Activated CD4-positive, alpha-beta memory T cell treated with anti-CD3 and anti-CD28 coated beads, Interleukin-2, amount 10 ng/mL, durations not matched to agents 7 days and 5 days (primary cell): ENCODE measurements at regions not wholly inside any gene's neighbourhood (a gene's known extent, or its start where the extent isn't known, plus 50 kb on each side); places are given as distances from the start of the nearest gene placed in this dataset.

ENCODE experiments used
- CTCF ChIA-PET: fragments of 350-600 bp; sonication (Branson Sonifier 250); formaldehyde crosslinking; loops from one replicate; lab custom pipeline; 2021; ENCODE audit warnings: antibody characterized with exemption, inconsistent platforms; lab: Charles Lee
- POLR2A ChIA-PET: fragments of 350-600 bp; sonication (Branson Sonifier 250); formaldehyde crosslinking; loops from one replicate; lab custom pipeline; 2021; ENCODE audit warnings: antibody characterized with exemption; lab: Charles Lee
- DNase-seq: peaks from one replicate; pipeline ENCODE4 v3.0.0-alpha.2; 2020
- H3K27ac Mint-ChIP-seq: one replicate; pipeline ENCODE4 v1.8.0; 2021; ENCODE audit warnings: mild to moderate bottlenecking, mixed read lengths
- H3K27me3 Mint-ChIP-seq: one replicate; pipeline ENCODE4 v1.8.0; 2021; ENCODE audit warnings: mixed read lengths
- H3K36me3 Mint-ChIP-seq: one replicate; pipeline ENCODE4 v1.8.0; 2021; ENCODE audit warnings: low read depth, mixed read lengths
- H3K4me1 Mint-ChIP-seq: one replicate; pipeline ENCODE4 v1.8.0; 2021; ENCODE audit warnings: mixed read lengths
- H3K4me3 Mint-ChIP-seq: one replicate; pipeline ENCODE4 v1.8.0; 2021; ENCODE audit warnings: mild to moderate bottlenecking, mixed read lengths
- H3K9me3 Mint-ChIP-seq: one replicate; pipeline ENCODE4 v1.8.0; 2021; ENCODE audit warnings: mixed read lengths

- ChIA-PET POLR2A (no interaction called here), CTCF (no interaction called here)
- Mint-ChIP-seq H3K36me3 (no peaks in the 10 kb centered on the region), H3K4me3 (no peak overlapping the region), H3K4me1 (no peaks in the 10 kb centered on the region), H3K9me3 (peaks cover 2% of the 10 kb centered on the region), H3K27ac (no peak overlapping the region), H3K27me3 (no peaks in the 10 kb centered on the region)
- DNase-seq = no peak
These were observed 275.4 kb downstream of the GLRX3 start for GRCh38 chr10:130411496-130412085.

- ChIA-PET CTCF (no interaction called here), POLR2A (no interaction called here)
- no peaks in the 10 kb centered on the region for H3K36me3 Mint-ChIP-seq
- no peaks in the 10 kb centered on the region for H3K4me1 Mint-ChIP-seq
- no peak overlapping the region for H3K27ac Mint-ChIP-seq
- no peak for DNase-seq
- peaks cover 2% of the 10 kb centered on the region for H3K9me3 Mint-ChIP-seq
- no peak overlapping the region for H3K4me3 Mint-ChIP-seq
- H3K27me3 Mint-ChIP-seq = no peaks in the 10 kb centered on the region
These were observed 276.1 kb downstream of the GLRX3 start for GRCh38 chr10:130412317-130412716.

- H3K4me1 Mint-ChIP-seq = no peaks in the 10 kb centered on the region
- H3K4me3 Mint-ChIP-seq = no peak overlapping the region
- no peaks in the 10 kb centered on the region for H3K36me3 Mint-ChIP-seq
- no peaks in the 10 kb centered on the region for H3K9me3 Mint-ChIP-seq
- POLR2A ChIA-PET = no interaction called here
- no peak for DNase-seq
- CTCF ChIA-PET = no interaction called here
- no peak overlapping the region for H3K27ac Mint-ChIP-seq
- H3K27me3 Mint-ChIP-seq = no peaks in the 10 kb centered on the region
These were observed 280.4 kb downstream of the GLRX3 start for GRCh38 chr10:130416334-130417150.

- Mint-ChIP-seq H3K27me3 (no peaks in the 10 kb centered on the region), H3K9me3 (no peaks in the 10 kb centered on the region), H3K27ac (no peak overlapping the region), H3K4me1 (no peaks in the 10 kb centered on the region), H3K36me3 (no peaks in the 10 kb centered on the region), H3K4me3 (no peak overlapping the region)
- DNase-seq = no peak
- POLR2A ChIA-PET = no interaction called here
- CTCF ChIA-PET = no interaction called here
These were observed 282.5 kb downstream of the GLRX3 start for GRCh38 chr10:130418731-130419130.

GRCh38 chr10:130421909-130422308 lies 285.7 kb downstream of the GLRX3 start:
- H3K4me1 Mint-ChIP-seq = no peaks in the 10 kb centered on the region
- H3K27me3 Mint-ChIP-seq = no peaks in the 10 kb centered on the region
- ChIA-PET CTCF (no interaction called here), POLR2A (no interaction called here)
- H3K36me3 Mint-ChIP-seq = no peaks in the 10 kb centered on the region
- no peak for DNase-seq
- H3K27ac Mint-ChIP-seq = no peak overlapping the region
- H3K9me3 Mint-ChIP-seq = no peaks in the 10 kb centered on the region
- no peak overlapping the region for H3K4me3 Mint-ChIP-seq

- CTCF ChIA-PET = no interaction called here
- H3K27ac Mint-ChIP-seq = no peak overlapping the region
- H3K4me3 Mint-ChIP-seq = no peak overlapping the region
- H3K27me3 Mint-ChIP-seq = no peaks in the 10 kb centered on the region
- no peak for DNase-seq
- no peaks in the 10 kb centered on the region for H3K9me3 Mint-ChIP-seq
- POLR2A ChIA-PET = no interaction called here
- no peaks in the 10 kb centered on the region for H3K36me3 Mint-ChIP-seq
- H3K4me1 Mint-ChIP-seq = no peaks in the 10 kb centered on the region
These were observed 286.5 kb downstream of the GLRX3 start for GRCh38 chr10:130422366-130423324.

- no peaks in the 10 kb centered on the region for H3K36me3 Mint-ChIP-seq
- no peaks in the 10 kb centered on the region for H3K27me3 Mint-ChIP-seq
- H3K4me3 Mint-ChIP-seq = no peak overlapping the region
- no peak overlapping the region for H3K27ac Mint-ChIP-seq
- ChIA-PET POLR2A (no interaction called here), CTCF (no interaction called here)
- no peaks in the 10 kb centered on the region for H3K9me3 Mint-ChIP-seq
- no peaks in the 10 kb centered on the region for H3K4me1 Mint-ChIP-seq
- no peak for DNase-seq
These were observed 287.5 kb downstream of the GLRX3 start for GRCh38 chr10:130423455-130424305.

- H3K4me1 Mint-ChIP-seq = no peaks in the 10 kb centered on the region
- POLR2A ChIA-PET = no interaction called here
These were observed 288.2 kb downstream of the GLRX3 start for GRCh38 chr10:130424418-130424817.

GRCh38 chr10:130425169-130425568 lies 289.0 kb downstream of the GLRX3 start:
- Mint-ChIP-seq H3K4me3 (no peak overlapping the region), H3K9me3 (no peaks in the 10 kb centered on the region), H3K27ac (no peak overlapping the region), H3K4me1 (no peaks in the 10 kb centered on the region), H3K36me3 (no peaks in the 10 kb centered on the region), H3K27me3 (no peaks in the 10 kb centered on the region)
- CTCF ChIA-PET = no interaction called here
- no peak for DNase-seq
- POLR2A ChIA-PET = no interaction called here

More at GRCh38 chr10:130424418-130424817, 288.2 kb downstream of the GLRX3 start:
- DNase-seq = no peak
- H3K9me3 Mint-ChIP-seq = no peaks in the 10 kb centered on the region
- no peaks in the 10 kb centered on the region for H3K27me3 Mint-ChIP-seq
- no peaks in the 10 kb centered on the region for H3K36me3 Mint-ChIP-seq
- no peak overlapping the region for H3K27ac Mint-ChIP-seq
- H3K4me3 Mint-ChIP-seq = no peak overlapping the region
- CTCF ChIA-PET = no interaction called here

- no peaks in the 10 kb centered on the region for H3K4me1 Mint-ChIP-seq
- no peaks in the 10 kb centered on the region for H3K36me3 Mint-ChIP-seq
- H3K27ac Mint-ChIP-seq = no peak overlapping the region
- ChIA-PET CTCF (no interaction called here), POLR2A (no interaction called here)
- H3K4me3 Mint-ChIP-seq = no peak overlapping the region
- no peak for DNase-seq
- no peaks in the 10 kb centered on the region for H3K27me3 Mint-ChIP-seq
- no peaks in the 10 kb centered on the region for H3K9me3 Mint-ChIP-seq
These were observed 289.8 kb downstream of the GLRX3 start for GRCh38 chr10:130425881-130426435.

- H3K9me3 Mint-ChIP-seq = no peaks in the 10 kb centered on the region
These were observed 291.1 kb downstream of the GLRX3 start for GRCh38 chr10:130427216-130427722.

GRCh38 chr10:130428936-130429335 lies 292.7 kb downstream of the GLRX3 start:
- Mint-ChIP-seq H3K27ac (no peak overlapping the region), H3K4me1 (no peaks in the 10 kb centered on the region), H3K4me3 (no peak overlapping the region), H3K36me3 (no peaks in the 10 kb centered on the region), H3K9me3 (no peaks in the 10 kb centered on the region), H3K27me3 (no peaks in the 10 kb centered on the region)
- POLR2A ChIA-PET = no interaction called here
- DNase-seq = no peak
- CTCF ChIA-PET = no interaction called here

More at GRCh38 chr10:130427216-130427722, 291.1 kb downstream of the GLRX3 start:
- Mint-ChIP-seq H3K4me1 (no peaks in the 10 kb centered on the region), H3K4me3 (no peak overlapping the region), H3K36me3 (no peaks in the 10 kb centered on the region), H3K27ac (no peak overlapping the region), H3K27me3 (no peaks in the 10 kb centered on the region)
- ChIA-PET CTCF (no interaction called here), POLR2A (no interaction called here)
- DNase-seq = no peak
